ENCODE measurements at regions not wholly inside any gene's neighbourhood (a gene's known extent, or its start where the extent isn't known, plus 50 kb on each side); places are given as distances from the start of the nearest gene placed in this dataset.
A peak's percentile ranks its signal among the peaks of the same experiment; 100 is the strongest.

DNA sequence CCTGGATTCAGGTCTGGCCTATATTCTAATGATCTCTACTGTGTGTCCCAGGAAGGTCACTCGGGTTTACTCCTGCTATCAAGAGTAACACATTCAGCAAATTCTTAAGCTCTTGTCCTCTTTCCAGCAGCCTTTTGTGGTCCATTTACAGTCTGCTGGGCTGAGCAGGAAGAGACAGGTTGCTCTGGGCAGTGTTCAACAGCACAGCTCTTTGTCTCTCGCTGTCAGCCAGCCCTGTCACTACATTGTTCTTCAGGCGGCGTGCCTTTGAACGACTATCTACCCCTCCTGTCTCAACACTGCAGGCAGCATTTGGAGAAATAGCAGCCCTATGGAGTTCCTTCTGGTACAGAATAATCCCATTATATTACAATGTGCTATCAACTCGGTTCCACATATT is 192.2 kb upstream of the TBX20 start:
- DNase-seq (ENCODE audit: low read depth) = no peak
- TF ChIP-seq, protein P1, sequence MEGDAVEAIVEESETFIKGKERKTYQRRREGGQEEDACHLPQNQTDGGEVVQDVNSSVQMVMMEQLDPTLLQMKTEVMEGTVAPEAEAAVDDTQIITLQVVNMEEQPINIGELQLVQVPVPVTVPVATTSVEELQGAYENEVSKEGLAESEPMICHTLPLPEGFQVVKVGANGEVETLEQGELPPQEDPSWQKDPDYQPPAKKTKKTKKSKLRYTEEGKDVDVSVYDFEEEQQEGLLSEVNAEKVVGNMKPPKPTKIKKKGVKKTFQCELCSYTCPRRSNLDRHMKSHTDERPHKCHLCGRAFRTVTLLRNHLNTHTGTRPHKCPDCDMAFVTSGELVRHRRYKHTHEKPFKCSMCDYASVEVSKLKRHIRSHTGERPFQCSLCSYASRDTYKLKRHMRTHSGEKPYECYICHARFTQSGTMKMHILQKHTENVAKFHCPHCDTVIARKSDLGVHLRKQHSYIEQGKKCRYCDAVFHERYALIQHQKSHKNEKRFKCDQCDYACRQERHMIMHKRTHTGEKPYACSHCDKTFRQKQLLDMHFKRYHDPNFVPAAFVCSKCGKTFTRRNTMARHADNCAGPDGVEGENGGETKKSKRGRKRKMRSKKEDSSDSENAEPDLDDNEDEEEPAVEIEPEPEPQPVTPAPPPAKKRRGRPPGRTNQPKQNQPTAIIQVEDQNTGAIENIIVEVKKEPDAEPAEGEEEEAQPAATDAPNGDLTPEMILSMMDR (IDR thresholded peaks at IDR 0.05; ENCODE audit: insufficient read depth, low read depth, low read length) = no peak
- no peak overlapping the region for H3K4me3 ChIP-seq (ENCODE audit: low read depth, low read length)

DNA sequence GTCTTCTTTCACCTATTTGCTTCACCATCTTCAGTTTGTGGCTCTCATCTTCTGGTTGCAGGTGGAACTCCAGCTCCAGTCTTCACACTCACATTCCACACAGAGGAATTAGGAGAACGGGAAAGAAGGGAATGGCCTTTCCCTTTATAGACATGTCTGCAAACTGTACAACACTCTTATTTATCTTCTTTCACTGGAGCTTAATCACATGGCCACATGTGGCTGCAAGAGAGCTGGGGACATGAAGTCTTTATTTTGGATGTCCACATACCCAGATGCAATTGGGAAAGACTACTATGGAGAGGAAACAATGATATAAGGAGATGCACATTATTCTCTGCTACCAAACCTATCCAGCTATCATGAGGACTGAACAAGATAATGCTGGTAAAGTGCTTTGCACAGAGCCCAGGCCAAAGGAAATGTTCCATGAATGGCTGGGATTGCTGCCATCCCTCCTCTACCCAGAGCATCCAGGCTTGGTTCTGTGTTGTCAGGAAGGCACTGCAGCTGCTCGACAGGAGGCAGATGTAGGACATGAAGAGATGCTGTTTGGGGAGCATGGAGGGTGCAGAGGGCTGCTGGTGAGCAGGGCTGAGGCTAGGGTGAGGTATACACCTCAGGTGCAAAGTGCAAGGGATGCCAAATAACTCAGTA is 183.8 kb upstream of the TBX20 start:
- TF ChIP-seq, protein P1 (IDR thresholded peaks at IDR 0.05; ENCODE audit: insufficient read depth, low read depth, low read length) = no peak

DNA sequence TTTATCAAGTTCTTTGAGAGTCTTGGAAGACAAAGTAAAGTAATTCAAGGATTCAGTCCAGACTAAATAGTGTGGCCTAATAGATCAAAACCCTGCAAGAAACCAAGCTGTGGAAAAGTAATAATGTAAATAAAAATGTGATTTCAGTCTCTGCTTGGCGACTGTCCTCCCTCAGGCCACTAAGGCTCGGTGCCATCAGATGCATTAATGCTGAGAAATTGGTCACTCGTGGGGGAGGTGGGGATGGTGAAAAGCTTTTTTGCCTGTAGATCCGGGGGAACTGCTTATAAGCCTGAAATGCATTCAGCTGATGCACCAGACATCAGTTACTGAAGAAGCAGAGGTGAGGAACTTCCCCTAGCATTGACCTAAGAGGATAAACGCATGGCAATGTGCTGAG is 182.6 kb upstream of the TBX20 start:
- no peak overlapping the region for H3K4me3 ChIP-seq (ENCODE audit: low read depth, low read length)
- TF ChIP-seq, protein P1 (IDR thresholded peaks at IDR 0.05; ENCODE audit: insufficient read depth, low read depth, low read length) = no peak
- no peak for DNase-seq (ENCODE audit: low read depth)

More for the DNA sequence above, 183.8 kb upstream of the TBX20 start:
- H3K4me3 ChIP-seq (ENCODE audit: low read depth, low read length) = no peak overlapping the region
- no peak for DNase-seq (ENCODE audit: low read depth)

GRCh38 chr7:35430547-35431153 is 176.8 kb upstream of the TBX20 start:
- DNase-seq (ENCODE audit: low read depth) = peak; percentile 39
- H3K4me3 ChIP-seq (ENCODE audit: low read depth, low read length) = no peak overlapping the region
- TF ChIP-seq, protein P1 (IDR thresholded peaks at IDR 0.05; ENCODE audit: insufficient read depth, low read depth, low read length) = peak; percentile 76

GRCh38 chr7:35424869-35425495 is 171.1 kb upstream of the TBX20 start:
- peak; percentile 51 for DNase-seq (ENCODE audit: low read depth)
- TF ChIP-seq, protein P1 (IDR thresholded peaks at IDR 0.05; ENCODE audit: insufficient read depth, low read depth, low read length) = peak; percentile 83
- no peak overlapping the region for H3K4me3 ChIP-seq (ENCODE audit: low read depth, low read length)

GRCh38 chr7:35424440-35424839 is 170.5 kb upstream of the TBX20 start:
- TF ChIP-seq, protein P1 (IDR thresholded peaks at IDR 0.05; ENCODE audit: insufficient read depth, low read depth, low read length) = no peak
- no peak for DNase-seq (ENCODE audit: low read depth)
- H3K4me3 ChIP-seq (ENCODE audit: low read depth, low read length) = no peak overlapping the region
